GM12878 (cell line): ENCODE measurements at regions not wholly inside any gene's neighbourhood (a gene's known extent, or its start where the extent isn't known, plus 50 kb on each side); places are given as distances from the start of the nearest gene placed in this dataset.

ENCODE experiments used
- ATAC-seq: fragments of 200-7000 bp; cut with Tn5 transposase; 3 replicates; pipeline ENCODE4 v1.9.1; 2020; ENCODE audit warnings: mild to moderate bottlenecking, moderate library complexity
- BruUV-seq: library from RNA; stranded (reverse); fragments of 400-500 nt; replicated peaks from 2 replicates; lab custom pipeline; 2021; lab: Mats Ljungman, UMichigan
- CTCF ChIA-PET: fragments of 300-600 bp; sonication (Branson Sonifier 250); formaldehyde crosslinking; extraction: SDS; loops from one replicate; lab custom pipeline; 2021; ENCODE audit warnings: inconsistent platforms; lab: Yijun Ruan, JAX
- POLR2A ChIA-PET: fragments of 350-600 bp; formaldehyde crosslinking; extraction: SDS; loops from one replicate; lab custom pipeline; 2021; ENCODE audit warnings: inconsistent platforms; lab: Charles Lee
- RAD21 ChIA-PET: fragments of 300-600 bp; sonication (Branson Sonifier 250); formaldehyde crosslinking; loops from one replicate; lab custom pipeline; 2023; ENCODE audit warnings: antibody characterized with exemption; ENCODE audit not compliant: unreplicated experiment; lab: Charles Lee
- SMC1A ChIA-PET: fragments of 300-600 bp; sonication (Branson Sonifier 250); formaldehyde crosslinking; loops from one replicate; lab custom pipeline; 2023; ENCODE audit not compliant: unreplicated experiment, uncharacterized antibody; lab: Charles Lee
- DNase-seq: peaks from one replicate; pipeline ENCODE4 v3.0.0-alpha.2; 2011; ENCODE audit warnings: low read depth, low spot score
- FAIRE-seq: peaks from 3 replicates; lab custom pipeline; 2011; peaks lifted over from hg19 to GRCh38; lab: Jason Lieb, UNC
- H2AFZ ChIP-seq: 2 replicates; pipeline ENCODE4 v1.6.0; 2011; ENCODE audit warnings: low read depth, low read length, control low read depth; ENCODE audit not compliant: control insufficient read depth
- H3K27ac ChIP-seq: 2 replicates; pipeline ENCODE4 v1.5.1; 2011; ENCODE audit warnings: control low read depth; ENCODE audit not compliant: control insufficient read depth, insufficient read depth
- H3K27me3 ChIP-seq, 2 experiments: replicated peaks in 1 of 2; 2 replicates each; pipeline versions ENCODE4 v1.6.0 to v1.6.1; 2011; ENCODE audit warnings: low read length in 1 of 2; ENCODE audit not compliant: control insufficient read depth in 2 of 2, insufficient read depth in 2 of 2
- H3K36me3 ChIP-seq, 2 experiments: 2 replicates each; pipeline ENCODE4 v1.5.1; 2011; ENCODE audit warnings: low read length in 1 of 2; ENCODE audit not compliant: control insufficient read depth in 2 of 2, insufficient read depth in 2 of 2
- H3K4me1 ChIP-seq: 2 replicates; pipeline ENCODE4 v1.6.1; 2011; ENCODE audit warnings: mild to moderate bottlenecking, low read length, moderate library complexity, mixed read lengths; ENCODE audit not compliant: control insufficient read depth, insufficient read depth
- H3K4me2 ChIP-seq: 2 replicates; pipeline ENCODE4 v1.6.0; 2011; ENCODE audit warnings: control low read depth; ENCODE audit not compliant: control insufficient read depth, insufficient read depth
- H3K4me3 ChIP-seq: fragments of 200-600 bp; sonication (generic); 2 replicates; pipeline ENCODE4 v1.5.1; 2016
- H3K79me2 ChIP-seq: 2 replicates; pipeline ENCODE4 v1.6.0; 2011; ENCODE audit warnings: low read length; ENCODE audit not compliant: control insufficient read depth, insufficient read depth
- H3K9ac ChIP-seq: 2 replicates; pipeline ENCODE4 v1.8.0; 2011; ENCODE audit warnings: low read length, control low read depth, mixed read lengths; ENCODE audit not compliant: control insufficient read depth, insufficient read depth
- H3K9me3 ChIP-seq: replicated peaks from 3 replicates; pipeline ENCODE4 v1.5.1; 2011; ENCODE audit warnings: mild to moderate bottlenecking, low read length; ENCODE audit not compliant: control insufficient read depth, insufficient read depth
- H4K20me1 ChIP-seq: 2 replicates; pipeline ENCODE4 v1.6.0; 2011; ENCODE audit not compliant: control insufficient read depth, insufficient read depth
- ASH2L ChIP-seq: fragments of 300-600, 200-600 bp; sonication (generic); IDR thresholded peaks from 2 replicates; pipeline ENCODE4 v1.6.1; 2017; ENCODE audit warnings: low read depth, mild to moderate bottlenecking, borderline replicate concordance
- BCL3 ChIP-seq: IDR thresholded peaks from 2 replicates; pipeline ENCODE4 v1.6.1; 2011; ENCODE audit warnings: borderline replicate concordance, low read depth, mild to moderate bottlenecking, moderate library complexity, low read length; ENCODE audit not compliant: insufficient read depth, poor library complexity, severe bottlenecking
- BMI1 ChIP-seq: fragments of 450-650 bp; IDR thresholded peaks from 2 replicates; pipeline ENCODE4 v1.6.1; 2016; ENCODE audit warnings: mild to moderate bottlenecking, moderate library complexity, borderline replicate concordance
- FOS ChIP-seq: IDR thresholded peaks from 3 replicates; pipeline ENCODE4 v1.6.1; 2011; ENCODE audit warnings: borderline replicate concordance; ENCODE audit not compliant: insufficient read length; ENCODE audit errors: extremely low read depth
- HDAC2 ChIP-seq: fragments of 200-600 bp; sonication (generic); IDR thresholded peaks from 2 replicates; pipeline ENCODE4 v1.6.1; 2017
- MTA2 ChIP-seq: fragments of 450-650 bp; IDR thresholded peaks from 2 replicates; pipeline ENCODE4 v1.6.1; 2016; ENCODE audit warnings: low read depth, mild to moderate bottlenecking, moderate library complexity
- NRF1 ChIP-seq: conservative IDR thresholded peaks from 2 replicates; pipeline ENCODE4 v1.6.1; 2011; ENCODE audit warnings: mild to moderate bottlenecking, low read depth, low read length, improper control_type of control experiment
- POU2F2 ChIP-seq: IDR thresholded peaks from 3 replicates; pipeline ENCODE4 v1.6.1; 2011; ENCODE audit warnings: low read depth, mild to moderate bottlenecking, low read length, borderline replicate concordance
- RAD51 ChIP-seq: fragments of 450-650 bp; IDR thresholded peaks from 2 replicates; pipeline ENCODE4 v1.6.1; 2016; ENCODE audit warnings: moderate library complexity, mild to moderate bottlenecking, inconsistent platforms
- SMC3 ChIP-seq: IDR thresholded peaks from 2 replicates; pipeline ENCODE4 v1.6.1; 2011; ENCODE audit warnings: low read length, improper control_type of control experiment, borderline replicate concordance
- SRF ChIP-seq, 2 experiments: IDR thresholded peaks; 2 replicates each; pipeline ENCODE4 v1.6.1; 2011; ENCODE audit warnings: low read depth in 2 of 2, low read length in 2 of 2, mild to moderate bottlenecking in 1 of 2, moderate library complexity in 1 of 2
- STAT3 ChIP-seq: IDR thresholded peaks from 2 replicates; pipeline ENCODE4 v1.6.1; 2011; ENCODE audit warnings: low read depth, low read length, improper control_type of control experiment
- SUZ12 ChIP-seq: fragments of 200-600 bp; sonication (generic); IDR thresholded peaks from one replicate; pipeline ENCODE4 v1.6.1; 2018; ENCODE audit warnings: antibody characterized with exemption, mild to moderate bottlenecking; ENCODE audit not compliant: unreplicated experiment
- TARDBP ChIP-seq: IDR thresholded peaks from 2 replicates; pipeline ENCODE4 v1.6.1; 2016; ENCODE audit warnings: borderline replicate concordance
- ZBTB33 ChIP-seq: fragments of 450-650 bp; IDR thresholded peaks from 2 replicates; pipeline ENCODE4 v1.6.1; 2017; ENCODE audit warnings: mild to moderate bottlenecking
- WGBS: methylation state at CpG from one replicate; pipeline ENCODE4 v1.1.6; 2016; ENCODE audit warnings: low lambda C conversion rate; ENCODE audit not compliant: insufficient replicate concordance, insufficient coverage; ENCODE audit errors: missing lambda C conversion rate; 5-methylcytosine and 5-hydroxymethylcytosine counted together
- in situ Hi-C: fragments of 300-500 bp; cut with MboI; formaldehyde crosslinking; loops from 9 replicates; pipeline ENCODE4 v1.14.3; 2018; ENCODE audit warnings: mixed read lengths
- intact Hi-C: fragments of 100-400 bp; cut with micrococcal nuclease; formaldehyde crosslinking; loops from one replicate; pipeline ENCODE4 v1.14.2; 2022; ENCODE audit not compliant: unreplicated experiment
- TF ChIP-seq, protein P1 (sequence below): IDR thresholded peaks from 2 replicates; pipeline ENCODE4 v1.6.1; 2011; ENCODE audit warnings: low read depth, mild to moderate bottlenecking, low read length, moderate library complexity, borderline replicate concordance; ENCODE audit errors: extremely low read depth

GRCh38 chr5:42120070-42120469 is 195.0 kb downstream of the FBXO4 start:
- Histone ChIP-seq H2AFZ (no peak overlapping the region), H3K9ac (no peak overlapping the region), H3K27ac (no peak overlapping the region), H3K79me2 (no peaks in the 10 kb centered on the region), H3K27me3 (no peaks in the 10 kb centered on the region), H3K36me3 (no peaks in the 10 kb centered on the region), H3K9me3 (no peaks in the 10 kb centered on the region), H3K4me1 (no peaks in the 10 kb centered on the region), H3K4me3 (no peak overlapping the region), H3K4me2 (no peak overlapping the region), H4K20me1 (no peaks in the 10 kb centered on the region)
- no TSS peak for BruUV-seq
- TF ChIP-seq SMC3 (no peak), STAT3 (no peak), SRF (IDR thresholded peaks at IDR 0.05; ENCODE audit: low read depth in 2 of 2, low read length in 2 of 2) (no peak), BCL3 (no peak), RAD51 (no peak), SUZ12 (no peak)
- ChIA-PET RAD21 (no interaction called here), POLR2A (no interaction called here), SMC1A (no interaction called here), CTCF (no interaction called here)
- in situ Hi-C loops (no loop called here), intact Hi-C loops (no loop called here)
- FAIRE-seq (no peak), ATAC-seq (no peak), DNase-seq (no peak)

DNA sequence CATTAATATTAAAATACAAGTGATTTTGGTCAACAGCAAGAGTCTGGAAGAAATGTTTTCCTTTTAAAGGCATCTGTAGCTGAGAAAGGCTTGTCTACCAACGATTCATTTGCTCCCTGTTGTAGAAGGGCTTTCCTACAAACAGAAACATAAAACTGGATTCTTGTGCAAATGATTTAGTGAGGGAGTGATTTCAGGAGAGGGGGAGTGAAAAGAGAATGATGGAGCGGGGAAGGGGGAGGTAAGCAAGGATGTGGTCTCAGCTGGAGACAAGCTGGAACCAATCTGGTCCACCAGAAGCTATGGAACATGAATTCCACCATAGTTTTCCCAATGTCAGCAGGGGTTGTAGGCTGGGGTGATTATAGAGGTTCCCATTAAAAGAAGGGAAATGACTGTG is 196.3 kb downstream of the FBXO4 start:
- 0% methylated on average over 2 of the region's 2 CpGs for WGBS
- in situ Hi-C loops: no loop called here
- Histone ChIP-seq H2AFZ (no peak overlapping the region), H3K79me2 (no peaks in the 10 kb centered on the region), H3K9ac (no peak overlapping the region), H4K20me1 (no peaks in the 10 kb centered on the region), H3K27me3 (no peaks in the 10 kb centered on the region), H3K36me3 (no peaks in the 10 kb centered on the region), H3K27ac (no peak overlapping the region), H3K4me1 (no peaks in the 10 kb centered on the region), H3K4me2 (no peak overlapping the region), H3K4me3 (no peak overlapping the region), H3K9me3 (no peaks in the 10 kb centered on the region)
- ChIA-PET CTCF (no interaction called here), RAD21 (no interaction called here), POLR2A (no interaction called here), SMC1A (interaction anchor here (1.0 kb wide), 1 partner anchor 10 kb away, joined by 4 read pairs; no protein-coding TSS in a partner anchor)
- intact Hi-C loops: no loop called here
- ATAC-seq: no peak
- DNase-seq: no peak
- FAIRE-seq: no peak
- BruUV-seq: no TSS peak
- no peak for TF ChIP-seq MTA2
- no peak for TF ChIP-seq HDAC2
- no peak for TF ChIP-seq ASH2L
- no peak for TF ChIP-seq NRF1
- no peak for TF ChIP-seq POU2F2
- TF ChIP-seq, protein P1, sequence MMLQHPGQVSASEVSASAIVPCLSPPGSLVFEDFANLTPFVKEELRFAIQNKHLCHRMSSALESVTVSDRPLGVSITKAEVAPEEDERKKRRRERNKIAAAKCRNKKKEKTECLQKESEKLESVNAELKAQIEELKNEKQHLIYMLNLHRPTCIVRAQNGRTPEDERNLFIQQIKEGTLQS: no peak
- no peak for TF ChIP-seq TARDBP
- TF ChIP-seq ZBTB33: no peak
- no peak for TF ChIP-seq FOS
- TF ChIP-seq BMI1: no peak
